ENCODE measurements at regions not wholly inside any gene's neighbourhood (a gene's known extent, or its start where the extent isn't known, plus 50 kb on each side); places are given as distances from the start of the nearest gene placed in this dataset.

DNA sequence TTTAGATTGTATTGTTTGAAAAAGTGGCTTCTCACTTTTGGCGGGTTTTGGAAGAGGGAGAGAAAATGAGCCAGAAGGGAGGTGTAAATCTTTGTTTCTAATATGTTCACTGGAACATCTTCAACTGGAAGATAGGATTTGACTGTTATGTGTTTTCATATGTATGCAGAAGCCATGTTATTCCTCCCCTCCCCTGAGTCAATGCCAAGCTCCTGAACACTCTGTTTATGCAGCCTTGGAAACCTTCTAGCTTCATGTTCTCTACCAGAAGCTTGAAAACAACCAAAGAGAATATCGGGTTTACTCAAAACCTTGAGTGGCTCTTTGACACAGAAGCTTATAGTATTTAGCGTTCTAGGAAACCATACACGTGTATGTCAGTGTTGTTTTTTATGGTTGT lies 279.1 kb downstream of the PRL start:
- DNase-seq (ENCODE audit: low read depth), result no peak
- TF ChIP-seq, protein P1, sequence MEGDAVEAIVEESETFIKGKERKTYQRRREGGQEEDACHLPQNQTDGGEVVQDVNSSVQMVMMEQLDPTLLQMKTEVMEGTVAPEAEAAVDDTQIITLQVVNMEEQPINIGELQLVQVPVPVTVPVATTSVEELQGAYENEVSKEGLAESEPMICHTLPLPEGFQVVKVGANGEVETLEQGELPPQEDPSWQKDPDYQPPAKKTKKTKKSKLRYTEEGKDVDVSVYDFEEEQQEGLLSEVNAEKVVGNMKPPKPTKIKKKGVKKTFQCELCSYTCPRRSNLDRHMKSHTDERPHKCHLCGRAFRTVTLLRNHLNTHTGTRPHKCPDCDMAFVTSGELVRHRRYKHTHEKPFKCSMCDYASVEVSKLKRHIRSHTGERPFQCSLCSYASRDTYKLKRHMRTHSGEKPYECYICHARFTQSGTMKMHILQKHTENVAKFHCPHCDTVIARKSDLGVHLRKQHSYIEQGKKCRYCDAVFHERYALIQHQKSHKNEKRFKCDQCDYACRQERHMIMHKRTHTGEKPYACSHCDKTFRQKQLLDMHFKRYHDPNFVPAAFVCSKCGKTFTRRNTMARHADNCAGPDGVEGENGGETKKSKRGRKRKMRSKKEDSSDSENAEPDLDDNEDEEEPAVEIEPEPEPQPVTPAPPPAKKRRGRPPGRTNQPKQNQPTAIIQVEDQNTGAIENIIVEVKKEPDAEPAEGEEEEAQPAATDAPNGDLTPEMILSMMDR (conservative IDR thresholded peaks at IDR 0.05; ENCODE audit: low read depth, low read length), result no peak

DNA sequence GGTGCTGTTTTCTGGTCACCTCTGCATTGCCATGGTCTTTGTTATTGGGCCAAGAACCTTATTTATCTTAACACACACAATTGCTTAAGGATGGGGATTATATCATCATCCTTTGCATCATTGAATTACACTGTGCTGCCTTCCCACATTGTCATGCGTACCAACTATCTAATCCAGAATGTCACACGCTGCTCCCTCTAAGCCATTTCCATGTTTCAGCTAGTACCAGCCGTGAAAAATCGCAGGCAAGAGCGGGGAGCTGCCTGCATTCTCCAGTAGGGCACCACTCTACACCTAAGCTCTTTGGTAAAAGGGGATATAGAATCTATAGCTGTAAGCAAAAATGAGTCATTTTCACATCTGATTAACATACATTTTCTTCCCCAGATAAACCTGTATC lies 277.0 kb downstream of the PRL start:
- H3K4me3 ChIP-seq (ENCODE audit: low read depth, low read length), result no peak overlapping the region
- no peak for DNase-seq (ENCODE audit: low read depth)
- TF ChIP-seq, protein P1 (conservative IDR thresholded peaks at IDR 0.05; ENCODE audit: low read depth, low read length), result no peak

More for the DNA sequence above, 279.1 kb downstream of the PRL start:
- no peak overlapping the region for H3K4me3 ChIP-seq (ENCODE audit: low read depth, low read length)

DNA sequence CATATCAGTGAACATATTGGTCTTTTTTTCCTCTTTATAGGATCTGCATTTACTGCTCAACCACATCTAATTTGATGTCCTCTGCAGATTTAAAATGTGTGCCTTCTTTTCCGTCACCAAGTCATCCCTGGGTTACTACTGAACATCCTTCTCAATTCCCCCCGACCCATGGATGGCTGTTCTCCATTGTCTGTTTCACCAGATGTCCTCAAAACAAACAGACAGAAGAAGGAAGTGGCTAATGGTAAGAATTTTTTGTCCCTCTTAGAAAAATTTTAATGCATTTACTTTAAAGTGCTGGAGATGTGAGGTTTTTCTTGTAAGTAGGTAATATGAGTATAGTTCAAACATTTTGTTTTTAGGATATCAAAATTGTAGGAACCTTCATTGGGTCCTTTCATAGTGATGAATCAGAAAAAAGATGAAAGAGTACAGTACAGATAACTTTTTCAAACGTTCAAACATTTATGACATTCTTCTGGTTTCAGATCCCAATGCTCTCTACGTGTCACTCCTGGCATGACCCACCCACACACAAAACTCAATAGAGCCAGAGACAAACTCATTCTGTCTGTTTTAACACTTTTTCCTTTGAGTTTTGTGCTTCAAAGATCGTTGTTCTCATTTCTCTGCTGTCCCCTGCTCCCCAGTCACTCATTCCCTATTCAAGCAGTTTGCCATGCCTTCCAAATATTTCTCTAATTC lies 276.4 kb downstream of the PRL start:
- TF ChIP-seq, protein P1 (conservative IDR thresholded peaks at IDR 0.05; ENCODE audit: low read depth, low read length), result no peak
- no peak overlapping the region for H3K4me3 ChIP-seq (ENCODE audit: low read depth, low read length)
- DNase-seq (ENCODE audit: low read depth), result no peak

DNA sequence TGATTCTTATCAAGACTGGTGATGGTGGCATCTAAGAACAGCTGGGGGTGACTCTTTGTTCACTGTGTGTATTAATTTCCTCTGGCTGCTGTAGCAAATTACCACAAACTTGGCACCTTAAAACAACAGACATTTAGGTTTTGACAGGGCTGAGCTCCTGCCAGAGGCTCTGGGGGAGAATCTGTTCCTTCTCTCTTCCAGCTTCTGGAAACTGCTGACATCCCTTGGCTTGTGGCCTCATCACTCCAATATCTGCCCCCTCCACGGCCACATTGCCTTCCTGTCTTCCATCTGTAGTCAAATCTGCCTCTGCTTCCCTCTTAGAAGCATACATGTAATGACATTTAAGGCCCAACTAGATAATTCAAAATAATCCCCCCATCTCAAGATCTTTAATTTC lies 274.9 kb downstream of the PRL start:
- TF ChIP-seq, protein P1 (conservative IDR thresholded peaks at IDR 0.05; ENCODE audit: low read depth, low read length), result no peak
- no peak for DNase-seq (ENCODE audit: low read depth)
- H3K4me3 ChIP-seq (ENCODE audit: low read depth, low read length), result no peak overlapping the region

DNA sequence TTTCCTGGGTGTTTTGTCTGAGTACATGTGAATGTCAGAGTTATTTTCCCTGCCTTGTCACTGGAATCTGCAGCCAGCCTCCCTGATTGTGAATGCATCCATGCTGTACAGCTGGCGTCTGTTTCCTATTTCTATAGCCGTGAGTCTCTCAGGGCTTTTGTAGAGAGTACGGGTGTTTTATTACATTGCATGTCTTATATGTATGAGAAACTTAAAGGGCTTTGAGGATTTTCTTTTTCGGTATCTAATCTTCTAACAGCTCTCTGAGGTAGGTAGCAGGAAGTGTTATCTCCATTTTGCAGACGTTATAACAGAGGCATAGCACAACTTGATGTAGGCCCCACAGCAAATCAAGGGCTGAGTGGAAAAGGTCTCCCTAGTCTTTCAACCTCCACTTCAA lies 272.9 kb downstream of the PRL start:
- TF ChIP-seq, protein P1 (conservative IDR thresholded peaks at IDR 0.05; ENCODE audit: low read depth, low read length), result no peak
- DNase-seq (ENCODE audit: low read depth), result no peak
- H3K4me3 ChIP-seq (ENCODE audit: low read depth, low read length), result no peak overlapping the region

DNA sequence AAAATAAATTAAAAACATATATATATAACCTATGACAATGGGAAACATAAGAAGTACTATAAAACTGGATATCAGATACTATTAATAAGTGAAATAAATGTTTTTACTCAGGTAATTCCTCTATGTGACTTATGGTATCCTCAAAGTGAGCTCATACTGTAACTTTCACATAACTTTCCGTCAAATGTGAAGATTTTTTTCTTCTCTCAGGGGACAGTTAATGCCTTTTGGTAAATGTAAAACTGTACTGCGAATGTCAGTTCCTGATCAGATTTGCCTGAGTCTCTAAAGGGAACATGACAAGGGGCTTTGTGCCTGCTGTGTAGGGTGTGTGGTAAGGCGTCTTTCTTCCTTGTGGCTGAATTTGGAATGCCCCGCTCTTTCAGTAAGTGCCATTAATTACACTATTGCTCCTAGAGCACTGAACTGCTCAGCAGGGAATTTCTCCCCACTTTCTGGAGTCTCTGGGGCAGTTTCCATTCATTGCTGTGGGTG lies 271.8 kb downstream of the PRL start:
- H3K4me3 ChIP-seq (ENCODE audit: low read depth, low read length), result no peak overlapping the region
- no peak for DNase-seq (ENCODE audit: low read depth)
- TF ChIP-seq, protein P1 (conservative IDR thresholded peaks at IDR 0.05; ENCODE audit: low read depth, low read length), result peak; percentile 5

Measured in choroid plexus epithelial cell (primary cell).